ENCODE measurements at regions not wholly inside any gene's neighbourhood (a gene's known extent, or its start where the extent isn't known, plus 50 kb on each side); places are given as distances from the start of the nearest gene placed in this dataset.

GRCh38 chr10:130985158-130985753 is 326.3 kb downstream of the TCERG1L start:
- DNase-seq, result no peak

- DNase-seq, result no peak
Measured at GRCh38 chr10:130986846-130987245, 324.7 kb downstream of the TCERG1L start.

- DNase-seq, result no peak
Measured at GRCh38 chr10:130987401-130987800, 324.1 kb downstream of the TCERG1L start.

- no peak for DNase-seq
Measured at GRCh38 chr10:130989670-130990232, 321.8 kb downstream of the TCERG1L start.

- DNase-seq, result no peak
Measured at GRCh38 chr10:130990486-130990885, 321.0 kb downstream of the TCERG1L start.

GRCh38 chr10:130992802-130993523 is 318.6 kb downstream of the TCERG1L start:
- DNase-seq, result no peak

- no peak for DNase-seq
Measured at GRCh38 chr10:130993612-130994011, 317.9 kb downstream of the TCERG1L start.

GRCh38 chr10:130994191-130994590 is 317.3 kb downstream of the TCERG1L start:
- no peak for DNase-seq

GRCh38 chr10:130994845-130995244 is 316.7 kb downstream of the TCERG1L start:
- DNase-seq, result peak in 1 of 4 experiments; percentile 8

- no peak for DNase-seq
Measured at GRCh38 chr10:130997267-130998045, 314.1 kb downstream of the TCERG1L start.

GRCh38 chr10:130998046-130998435 is 313.5 kb downstream of the TCERG1L start:
- no peak for DNase-seq

- DNase-seq, result no peak
Measured at GRCh38 chr10:130998642-130999041, 312.9 kb downstream of the TCERG1L start.

- no peak for DNase-seq
Measured at GRCh38 chr10:130999376-131000202, 311.9 kb downstream of the TCERG1L start.

- no peak for DNase-seq
Measured at GRCh38 chr10:131000244-131000643, 311.3 kb downstream of the TCERG1L start.

- peak; percentile 41 to 67 (median 48) for DNase-seq
Measured at GRCh38 chr10:131000743-131001142, 310.8 kb downstream of the TCERG1L start.

GRCh38 chr10:131001438-131001837 is 310.1 kb downstream of the TCERG1L start:
- DNase-seq, result no peak

GRCh38 chr10:131002031-131002861 is 309.3 kb downstream of the TCERG1L start:
- DNase-seq, result peak in 1 of 4 experiments; percentile 5

- no peak for DNase-seq
Measured at GRCh38 chr10:131003455-131003854, 308.1 kb downstream of the TCERG1L start.

GRCh38 chr10:131004276-131004675 is 307.2 kb downstream of the TCERG1L start:
- DNase-seq, result no peak

GRCh38 chr10:131006458-131007256 is 304.9 kb downstream of the TCERG1L start:
- no peak for DNase-seq

Data from suppressor macrophage (primary cell).